Inflammatory macrophage (primary cell): ENCODE measurements at regions not wholly inside any gene's neighbourhood (a gene's known extent, or its start where the extent isn't known, plus 50 kb on each side); places are given as distances from the start of the nearest gene placed in this dataset.

Source experiments
- DNase-seq, 2 donors: peaks; one replicate each; pipeline ENCODE4 v3.0.0-alpha.2; 2020 to 2022

DNA sequence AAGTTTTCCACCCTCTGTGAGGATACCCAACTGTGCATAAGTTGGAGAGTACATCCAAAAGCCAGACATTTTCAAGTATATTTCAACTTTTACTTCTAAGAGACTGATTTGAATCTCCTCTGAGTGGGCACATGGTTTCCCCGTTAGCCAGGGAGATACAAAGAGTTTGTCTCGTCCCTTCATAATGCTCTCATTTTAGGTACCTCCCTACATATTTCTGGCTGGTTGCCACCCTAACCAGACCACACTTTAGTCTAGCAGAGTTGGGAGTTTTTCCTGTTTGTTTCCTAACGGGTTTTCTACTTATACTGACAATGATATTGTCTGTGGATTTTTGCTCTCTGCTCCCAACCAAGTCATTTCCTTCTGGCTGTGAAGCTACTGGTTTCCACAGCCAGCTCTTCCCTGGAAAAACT, 180.3 kb downstream of the CCDC71L start:
- no peak for DNase-seq

DNA sequence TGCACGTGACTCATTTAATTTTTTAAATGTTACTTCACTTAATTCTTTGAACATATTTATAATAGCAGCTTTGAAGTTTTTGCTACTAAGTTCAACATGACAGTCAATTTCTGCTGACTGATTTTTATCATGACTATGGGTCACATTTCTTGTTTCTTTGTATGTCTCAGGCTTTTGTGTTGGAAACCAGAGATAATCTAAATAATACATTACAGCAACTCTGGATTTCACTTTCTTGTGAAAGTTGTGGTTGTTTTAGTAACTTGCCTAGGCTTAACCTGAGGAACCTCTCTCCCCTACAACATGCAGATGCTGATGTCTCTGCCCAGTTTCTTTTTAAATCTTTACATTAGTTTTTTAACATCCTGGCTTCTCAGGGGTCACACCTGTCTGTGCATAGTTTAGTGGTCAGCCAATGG, 180.8 kb downstream of the CCDC71L start:
- DNase-seq = no peak

DNA sequence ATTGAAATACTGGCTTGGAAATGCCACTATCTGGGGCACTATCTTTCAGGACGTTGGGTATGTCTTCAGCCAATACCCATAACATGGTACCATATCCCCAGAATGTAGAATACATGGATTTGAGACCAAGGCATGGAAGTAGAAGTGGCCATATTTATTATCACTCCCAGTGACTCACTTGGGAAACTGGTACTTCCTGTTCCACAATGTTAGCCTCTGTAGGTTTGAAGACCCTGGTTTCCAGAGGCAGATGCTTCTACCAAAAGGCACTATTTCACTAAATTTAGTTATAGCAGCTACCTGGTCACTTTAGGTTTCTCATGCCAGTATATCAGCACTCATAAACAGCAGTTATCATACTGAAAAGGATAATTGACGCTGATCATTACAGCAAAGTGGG, 184.2 kb downstream of the CCDC71L start:
- no peak for DNase-seq

DNA sequence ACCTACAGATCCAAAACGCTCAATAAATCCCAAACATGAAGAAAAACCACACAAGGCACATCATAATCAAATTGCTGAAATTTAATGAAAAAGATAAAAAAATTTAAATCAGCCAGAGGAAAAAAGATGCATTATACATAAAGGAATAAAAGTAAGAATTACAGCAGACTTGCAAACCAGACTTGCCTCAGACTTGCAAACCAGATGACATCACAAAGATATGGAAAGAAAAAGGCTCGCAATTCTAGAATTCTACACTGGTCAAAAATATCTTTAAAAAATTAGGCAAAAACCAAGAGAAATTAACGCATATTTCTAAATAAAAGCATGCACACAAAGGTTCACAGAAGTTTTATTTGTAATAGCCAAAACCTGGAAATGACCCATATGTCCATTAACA, 188.0 kb upstream of the NAMPT start:
- DNase-seq = no peak

DNA sequence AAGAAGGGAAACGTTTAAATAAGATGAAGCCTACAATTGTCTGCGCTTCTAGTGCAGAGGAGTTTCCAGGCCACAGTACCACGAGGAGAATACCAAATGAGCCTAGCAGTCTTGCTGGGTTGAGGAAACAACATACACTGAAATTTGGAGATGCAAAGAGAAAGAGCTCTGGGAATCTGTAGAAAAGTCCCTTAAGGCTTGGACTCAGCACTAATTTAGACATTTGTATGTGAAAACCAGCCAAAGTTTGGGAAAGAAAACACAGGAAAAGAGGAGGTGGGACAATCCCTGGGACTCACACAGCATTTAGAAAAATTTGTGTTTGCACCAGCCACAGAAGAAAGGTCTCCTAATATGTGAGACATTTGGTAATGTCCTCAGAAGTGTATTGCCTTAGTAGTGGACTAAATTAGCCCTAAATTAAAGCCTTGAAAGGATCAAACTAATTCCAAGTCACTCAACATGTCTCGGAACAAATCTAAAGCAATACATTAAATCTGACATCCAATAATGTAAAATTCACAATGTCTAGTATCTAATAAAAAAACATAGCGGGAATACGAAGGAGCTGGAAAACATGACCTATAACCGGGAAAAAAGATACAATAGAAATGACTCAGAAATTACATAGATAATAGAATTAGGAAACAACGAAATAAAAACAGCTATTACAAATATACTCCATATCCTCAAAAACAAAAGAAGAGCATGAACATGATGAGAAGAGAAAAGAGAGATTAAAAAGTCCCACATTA, 187.1 kb upstream of the NAMPT start:
- no peak for DNase-seq

DNA sequence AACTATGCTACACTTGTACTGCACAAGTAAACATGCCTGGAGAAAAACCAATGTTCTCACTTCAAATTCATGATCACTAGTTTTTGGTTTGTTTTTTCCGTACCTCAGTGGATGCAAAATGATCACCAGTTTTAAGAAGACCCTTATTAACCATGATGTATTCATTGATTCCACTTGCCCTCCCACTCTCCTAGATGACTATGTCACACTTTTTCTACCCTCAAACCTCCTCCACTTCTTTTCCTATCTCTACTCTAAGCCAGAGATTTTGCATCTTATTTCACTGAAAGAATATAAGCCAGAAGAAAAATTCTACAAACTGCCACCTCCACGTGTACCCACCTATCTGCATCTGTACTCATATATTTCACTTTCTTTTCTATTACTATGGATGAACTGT, 186.2 kb upstream of the NAMPT start:
- no peak for DNase-seq

DNA sequence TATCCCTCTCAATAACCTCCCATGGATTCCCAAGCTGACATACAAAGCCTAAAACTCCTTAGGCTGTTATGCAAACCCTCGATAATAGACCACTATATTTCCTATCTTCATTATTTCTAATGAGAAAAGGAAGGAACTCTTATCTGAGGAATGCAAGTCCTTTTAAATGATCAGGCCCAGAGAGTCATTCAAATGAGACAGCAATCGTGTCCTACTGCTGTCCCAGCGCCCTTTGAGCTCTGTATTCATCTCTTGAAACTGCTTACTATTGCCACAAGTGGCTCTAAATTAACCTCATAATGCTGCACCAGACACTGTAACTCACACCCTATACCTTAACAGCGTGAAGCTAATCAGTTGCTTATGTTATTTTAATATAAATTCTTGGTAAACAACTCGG, 182.1 kb upstream of the NAMPT start:
- no peak for DNase-seq

DNA sequence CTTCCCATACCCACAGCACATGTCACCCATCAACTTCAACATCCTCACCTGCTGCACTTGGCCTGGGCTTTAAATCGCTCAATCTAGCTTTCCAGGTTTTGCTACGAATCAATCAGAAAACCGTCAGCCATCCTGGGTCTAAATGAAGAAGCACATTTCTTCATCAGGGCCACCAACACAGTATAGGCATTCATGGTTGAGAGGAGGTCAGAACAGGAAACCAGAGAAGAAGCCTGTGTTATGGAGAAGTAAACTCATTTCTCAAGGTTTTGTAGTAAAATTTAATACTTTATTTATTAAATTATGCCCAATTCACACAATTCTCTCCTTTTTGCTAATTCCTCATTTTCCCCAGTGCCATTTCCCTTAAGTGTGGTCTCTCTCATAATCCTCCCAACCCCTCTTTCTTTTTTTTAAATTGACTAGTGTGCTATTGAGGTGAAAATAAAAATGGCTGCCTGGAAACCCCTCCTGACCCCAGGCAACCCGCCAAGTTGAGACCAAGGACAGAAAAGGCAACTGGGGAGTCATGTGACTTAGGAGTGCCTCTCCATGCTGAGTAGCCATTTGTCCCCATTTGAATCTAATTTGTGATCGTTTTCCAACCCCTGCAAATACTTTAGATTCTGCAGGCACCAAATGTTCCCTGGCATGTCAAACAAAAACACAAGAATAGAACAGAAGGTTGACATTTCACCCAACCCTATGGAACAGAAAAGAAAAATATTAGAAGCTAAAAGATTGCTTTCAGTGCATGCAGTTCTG, 181.1 kb upstream of the NAMPT start:
- DNase-seq = no peak

DNA sequence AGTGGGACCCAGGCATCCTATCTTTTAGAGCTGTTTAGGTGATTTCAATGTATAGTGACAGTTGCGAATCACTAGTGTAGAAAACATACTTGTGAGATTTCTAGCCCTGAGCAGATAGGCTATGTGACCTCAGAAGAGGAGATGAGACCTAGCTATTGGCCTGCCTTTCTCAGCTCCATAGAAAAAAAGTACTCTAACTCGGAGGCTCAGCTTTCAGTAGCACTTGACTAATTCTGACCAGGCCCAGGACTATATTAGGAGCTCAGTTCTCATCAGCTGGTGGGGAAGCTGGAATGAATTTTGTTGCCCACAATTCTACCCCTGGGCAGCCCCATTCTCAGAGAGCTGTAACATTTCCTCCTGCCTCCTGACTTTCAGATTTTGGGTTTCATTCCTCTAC, 179.9 kb upstream of the NAMPT start:
- DNase-seq = no peak

DNA sequence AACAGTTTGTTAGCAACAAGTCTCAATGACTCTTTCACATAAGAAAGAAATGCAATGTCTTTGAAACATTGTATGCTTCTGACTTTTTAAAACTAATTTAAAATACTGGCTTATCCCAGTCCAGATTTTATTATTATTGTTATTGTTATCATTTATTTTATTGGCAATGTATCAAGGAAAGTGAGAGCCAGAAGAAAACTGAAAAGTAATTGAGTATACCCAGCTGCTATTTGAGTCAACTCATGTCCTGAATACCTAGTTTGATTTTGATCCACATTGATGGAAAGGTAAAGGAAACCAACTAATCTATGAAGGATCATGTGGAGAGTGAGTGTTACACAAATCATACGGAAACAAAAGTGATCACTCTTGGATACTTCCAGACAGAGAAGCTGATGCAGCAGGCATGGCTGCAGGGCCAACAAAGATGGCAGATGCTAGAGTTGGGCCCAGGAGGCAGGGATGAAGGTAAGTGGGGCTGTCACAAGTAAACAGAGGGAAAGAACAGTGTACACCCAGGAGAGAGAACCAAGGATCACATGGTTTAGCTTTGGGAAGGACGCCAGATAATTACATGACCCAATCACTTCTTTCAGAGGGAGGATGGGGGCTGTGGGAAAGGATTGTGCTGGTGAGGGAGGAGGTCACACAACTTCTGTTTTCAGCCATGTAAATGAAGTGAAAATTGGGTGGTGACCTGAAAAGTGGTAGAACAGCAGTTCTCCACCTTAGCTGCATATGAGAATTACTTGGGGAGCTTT, 179.2 kb upstream of the NAMPT start:
- no peak for DNase-seq

DNA sequence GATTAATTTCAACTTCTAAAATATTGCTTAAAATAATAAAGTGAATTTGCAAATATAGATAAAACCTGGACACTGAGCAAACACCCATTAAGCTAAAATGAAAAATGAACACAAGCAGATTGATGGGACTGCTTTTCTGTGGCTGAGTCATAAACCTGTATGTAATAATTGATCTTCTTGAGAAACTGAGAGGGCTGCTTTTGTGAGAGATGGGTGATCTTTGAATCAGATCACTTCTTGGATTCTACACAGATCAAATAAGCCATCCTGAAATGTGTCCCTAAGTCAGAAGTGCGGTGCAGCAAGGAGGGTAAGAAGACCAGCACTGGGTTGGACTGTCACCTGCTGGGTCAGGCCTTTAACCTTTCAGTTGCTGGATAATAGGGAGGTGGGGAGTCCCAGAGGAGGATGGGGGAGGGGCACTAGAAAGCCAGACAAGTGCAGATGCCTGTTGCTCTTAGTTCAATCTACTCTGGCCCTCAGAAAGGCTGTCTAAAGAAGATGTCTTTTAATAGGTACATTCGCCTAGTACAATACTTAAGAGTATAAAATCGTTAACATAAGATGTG, 178.2 kb upstream of the NAMPT start:
- DNase-seq = no peak

DNA sequence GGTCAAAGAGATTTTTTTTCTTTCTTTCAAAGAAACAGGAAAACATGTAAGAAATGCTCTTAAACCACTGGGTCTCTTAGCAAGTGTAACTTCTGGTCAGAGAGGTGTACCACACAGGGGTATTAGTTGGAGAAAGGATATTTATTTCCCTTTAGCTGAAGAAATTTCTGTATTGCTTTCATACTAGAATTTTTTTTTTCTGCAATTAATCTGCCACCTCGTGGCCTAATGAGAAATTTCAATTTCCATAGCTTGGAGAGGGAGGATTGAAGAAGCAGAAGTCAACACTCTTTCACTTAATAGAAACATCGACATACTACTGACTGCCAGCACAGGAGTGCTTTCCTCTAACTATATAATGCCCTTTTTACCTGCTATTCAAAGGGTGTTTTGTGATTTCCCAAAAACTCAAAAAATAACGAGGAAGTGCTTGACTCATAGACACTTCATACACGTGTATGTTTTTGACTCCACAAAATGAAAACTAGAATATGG, 177.6 kb upstream of the NAMPT start:
- DNase-seq = peak; percentile 54 to 77

DNA sequence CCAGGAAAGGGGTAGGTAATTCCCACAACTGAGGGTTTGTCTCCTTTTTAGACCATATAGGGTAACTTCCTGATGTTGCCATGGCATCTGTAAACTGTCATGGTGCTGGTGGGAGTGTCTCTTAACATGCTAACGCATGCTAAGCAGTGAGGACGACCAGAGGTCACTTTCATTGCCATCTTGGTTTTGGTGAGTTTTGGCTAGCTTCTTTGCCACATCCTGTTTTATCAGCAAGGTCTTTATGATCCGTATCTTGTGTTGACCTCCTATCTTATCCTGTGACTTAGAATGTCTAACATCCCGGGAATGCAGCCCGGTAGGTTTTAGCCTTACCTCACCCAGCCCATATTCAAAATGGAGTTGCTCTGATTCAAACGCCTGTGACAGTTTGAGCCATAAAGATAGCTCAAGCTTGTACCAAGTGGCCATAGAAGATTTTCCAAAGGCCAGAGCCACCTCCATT, 176.0 kb upstream of the NAMPT start:
- DNase-seq = no peak

DNA sequence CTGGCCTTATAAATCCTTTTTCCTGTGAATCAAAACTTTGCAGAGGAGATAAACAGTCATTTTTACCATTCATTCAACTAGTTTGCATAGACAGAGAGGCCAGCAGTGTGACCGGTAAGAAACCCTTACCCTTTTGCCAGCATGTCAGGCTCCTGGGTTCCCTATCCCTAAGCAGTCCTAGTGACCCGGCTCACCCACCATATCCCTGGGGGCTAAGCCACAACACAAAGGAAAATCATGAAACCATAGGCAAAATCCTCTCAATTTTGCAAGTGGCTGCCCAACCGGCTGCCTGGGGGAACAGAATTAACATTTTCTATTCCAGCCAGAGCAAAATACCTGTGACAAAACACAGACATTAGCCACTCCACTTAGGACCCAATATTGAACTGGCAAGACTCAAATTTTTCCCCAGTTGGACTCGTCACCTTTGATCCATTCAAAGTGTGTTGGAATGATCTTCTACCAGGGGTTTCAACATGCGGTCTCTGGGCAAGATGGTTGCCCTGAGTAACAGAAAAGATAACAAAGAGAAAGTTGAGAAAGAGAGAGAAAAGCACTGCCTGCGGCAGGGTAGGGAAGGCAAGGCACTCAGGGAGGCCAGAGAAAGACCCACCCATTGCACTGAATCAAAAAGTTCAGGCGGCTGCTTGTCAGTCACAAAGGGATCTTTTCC, 174.8 kb upstream of the NAMPT start:
- no peak for DNase-seq

DNA sequence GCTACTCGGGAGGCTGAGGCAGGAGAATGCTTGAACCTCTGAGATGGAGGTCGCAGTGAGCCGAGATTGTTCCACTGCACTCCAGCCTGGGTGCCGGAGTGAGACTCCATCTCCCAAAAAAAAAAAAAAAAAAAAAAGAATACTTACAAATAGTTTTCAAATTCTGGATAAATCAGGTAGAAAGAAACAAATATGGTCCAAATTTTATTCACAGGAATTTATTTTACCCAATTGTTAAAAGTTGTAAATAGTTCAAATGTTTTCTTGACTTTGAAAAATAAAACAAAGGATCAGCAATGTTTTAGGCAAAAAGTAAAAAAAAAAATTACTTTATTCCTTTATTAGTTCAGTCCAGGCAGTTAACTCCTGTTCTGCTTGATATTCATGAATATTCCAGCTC, 172.9 kb upstream of the NAMPT start:
- no peak for DNase-seq

DNA sequence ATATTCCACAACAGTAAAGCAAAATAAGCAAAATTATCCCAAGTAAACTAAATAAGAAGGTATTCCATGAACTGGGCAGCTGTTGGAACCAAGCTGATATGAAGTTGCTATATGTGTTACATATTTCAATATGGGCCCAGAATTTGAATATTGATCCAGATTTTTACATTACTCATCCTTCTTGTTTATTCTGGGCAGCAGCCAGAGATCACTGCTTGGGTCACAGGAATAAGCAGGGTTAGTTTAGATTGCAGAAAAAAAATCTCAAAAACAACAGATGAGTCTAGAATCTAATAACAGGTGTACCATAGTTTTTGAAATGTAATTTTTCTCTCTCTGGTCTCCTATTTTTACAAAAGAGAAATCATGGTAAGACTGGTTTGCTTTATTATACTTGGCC, 171.5 kb upstream of the NAMPT start:
- no peak for DNase-seq

DNA sequence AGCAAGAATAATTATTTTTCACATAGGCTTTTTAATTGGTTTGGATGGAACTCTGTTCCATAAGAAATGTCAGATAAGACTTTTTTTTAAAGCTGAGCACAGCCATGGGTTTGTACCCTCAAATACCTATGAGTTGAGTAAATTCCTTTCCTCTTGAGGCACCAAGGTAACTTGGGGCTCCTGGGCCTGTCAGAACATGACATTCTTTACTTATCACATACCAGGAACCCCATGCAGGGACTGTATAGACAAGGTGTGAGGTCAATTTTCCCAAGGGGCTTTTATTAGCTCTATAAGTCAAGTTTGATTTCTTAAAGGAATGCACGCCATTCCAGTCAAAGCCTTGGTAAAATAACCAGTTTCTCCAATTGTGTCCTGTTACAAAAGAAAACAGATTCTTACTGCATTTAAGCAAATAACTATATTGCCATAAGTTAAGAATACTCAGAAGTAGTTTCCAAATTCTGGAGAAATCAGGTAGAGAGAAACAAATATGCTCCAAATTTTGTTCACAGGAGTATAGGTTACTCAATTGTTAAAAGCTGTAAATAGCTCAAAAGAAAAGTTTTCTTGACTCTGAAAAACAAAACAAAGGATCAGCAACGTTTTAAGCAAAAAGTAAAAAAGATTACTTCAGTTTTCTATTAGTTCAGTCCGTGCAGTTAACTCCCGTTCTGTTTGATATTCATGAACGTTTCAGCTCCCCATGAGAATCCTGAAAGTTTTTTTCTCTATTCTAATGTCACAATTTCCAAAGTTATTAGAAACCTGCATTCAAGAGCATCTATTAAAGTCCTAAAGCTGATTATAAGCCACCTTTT, 167.5 kb upstream of the NAMPT start:
- DNase-seq = no peak

DNA sequence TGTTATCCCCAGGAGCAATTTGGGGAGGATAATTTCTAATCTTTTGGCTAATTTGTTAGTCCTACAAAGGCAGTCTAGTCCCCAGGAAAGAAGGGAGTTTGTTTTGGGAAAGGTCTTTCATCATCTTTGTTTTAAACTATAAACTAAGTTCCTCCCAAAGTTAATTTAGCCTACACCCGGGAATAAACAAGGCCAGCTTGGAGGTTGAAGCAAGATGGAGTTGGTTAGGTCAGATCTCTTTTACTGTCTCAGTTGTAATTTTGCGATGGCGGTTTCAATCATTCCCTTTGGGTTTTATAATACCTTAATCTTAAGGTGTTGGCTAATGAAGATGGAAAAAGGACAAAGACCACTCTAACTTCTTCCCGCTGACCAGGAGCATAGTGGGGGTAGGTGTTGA, 166.4 kb upstream of the NAMPT start:
- DNase-seq = no peak

DNA sequence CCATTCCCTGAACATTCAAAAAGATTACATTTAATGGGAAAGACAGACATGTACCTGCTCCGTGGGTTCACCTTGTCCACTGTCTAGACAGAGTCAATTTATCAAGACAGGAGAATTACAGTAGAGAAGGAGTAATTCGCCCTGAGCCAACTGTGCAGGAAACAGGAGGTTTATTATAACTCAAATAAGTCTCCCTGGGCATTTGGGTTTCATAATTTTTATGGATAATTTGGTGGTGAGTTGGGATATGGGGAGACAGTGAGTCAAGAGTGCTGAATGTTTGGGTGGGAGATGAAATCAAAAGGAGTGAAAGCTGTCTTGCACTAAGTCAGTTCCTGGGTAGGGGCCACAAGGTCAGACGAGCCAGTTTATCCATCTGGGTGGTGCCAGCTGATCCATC, 165.9 kb upstream of the NAMPT start:
- DNase-seq = no peak

DNA sequence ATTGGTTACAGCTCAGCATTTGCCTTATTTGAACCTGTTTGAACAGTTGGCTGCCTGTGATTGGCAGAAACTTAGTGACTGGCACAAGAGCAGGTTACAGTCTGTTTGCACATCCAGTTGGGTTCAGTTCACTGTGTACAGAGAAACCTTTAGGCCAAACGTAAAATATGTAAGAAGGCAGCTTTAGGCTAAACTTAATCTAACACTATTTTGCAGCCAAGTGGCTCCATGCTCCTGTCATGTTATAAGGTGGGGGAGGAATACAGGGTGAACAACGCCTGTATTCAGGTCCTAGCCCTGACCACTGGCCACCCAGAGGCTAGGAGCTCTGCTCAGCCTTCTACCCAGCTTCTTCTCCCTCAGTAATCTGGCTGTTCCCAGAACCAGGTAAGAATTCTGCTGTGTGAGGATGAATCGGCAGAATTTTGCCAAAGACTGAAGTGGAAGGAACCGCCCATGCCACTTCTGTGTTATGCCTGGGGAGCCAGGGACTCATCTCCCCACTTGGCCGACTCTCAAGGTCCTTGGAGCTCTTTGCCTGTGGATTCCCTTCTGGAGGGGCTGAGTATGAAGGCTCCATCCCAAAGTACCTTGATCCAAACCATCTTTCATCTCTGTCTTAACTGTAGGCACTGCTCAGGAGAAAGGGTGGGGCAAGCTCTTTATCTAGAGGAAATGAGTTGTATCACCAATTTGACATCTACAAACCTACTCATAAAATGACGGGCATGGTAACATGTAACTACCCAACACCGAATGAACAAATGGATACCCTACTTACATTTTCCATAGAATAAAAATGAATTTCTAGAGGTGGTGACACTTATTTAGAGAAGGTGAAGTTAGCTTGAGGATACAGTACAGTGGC, 164.4 kb upstream of the NAMPT start:
- no peak for DNase-seq
